ENCODE measurements at regions not wholly inside any gene's neighbourhood (a gene's known extent, or its start where the extent isn't known, plus 50 kb on each side); places are given as distances from the start of the nearest gene placed in this dataset.
"Not testable (repeated sequence)": the region's sequence is repeated elsewhere in the genome, so short reads cannot be mapped to it uniquely, and the experiment has no call there.

GRCh38 chr9:28990009-28990408 lies 1416.7 kb upstream of the C9orf72 start:
- not testable (repeated sequence) for TF ChIP-seq CTCF (IDR thresholded peaks at IDR 0.05; ENCODE audit: low read length); EZH2 (IDR thresholded peaks at IDR 0.05; ENCODE audit: borderline replicate concordance, low read length)
